ENCODE measurements at regions not wholly inside any gene's neighbourhood (a gene's known extent, or its start where the extent isn't known, plus 50 kb on each side); places are given as distances from the start of the nearest gene placed in this dataset.

GRCh38 chr9:89739511-89739910 lies 134.7 kb downstream of the GADD45G start:
- H3K4me3 ChIP-seq (ENCODE audit: low read length), result no peak overlapping the region
- no peak for DNase-seq (ENCODE audit: low read depth, low spot score)

DNA sequence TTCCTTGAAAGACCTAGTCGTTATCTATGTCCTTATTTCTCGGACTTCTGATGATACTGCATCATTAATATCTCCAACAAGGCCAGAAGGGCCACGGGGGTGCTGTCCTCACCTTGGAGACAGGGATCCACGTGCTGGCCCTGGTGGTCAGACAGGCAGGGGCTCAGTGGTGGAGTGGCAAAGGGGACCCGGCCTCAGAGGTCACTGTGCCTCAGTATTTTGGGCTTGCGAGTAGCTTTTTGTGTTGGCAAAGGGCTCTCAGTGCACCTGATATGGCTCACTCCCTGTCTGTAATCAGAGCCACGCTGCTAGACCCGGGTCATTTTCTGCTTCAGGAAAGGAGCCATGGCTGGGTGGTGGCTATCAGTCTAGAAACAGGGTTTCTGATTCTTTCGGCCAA lies 135.1 kb downstream of the GADD45G start:
- DNase-seq (ENCODE audit: low read depth, low spot score), result no peak
- H3K4me3 ChIP-seq (ENCODE audit: low read length), result no peak overlapping the region

- H3K4me3 ChIP-seq (ENCODE audit: low read length), result no peak overlapping the region
- DNase-seq (ENCODE audit: low read depth, low spot score), result no peak
These were observed 135.9 kb downstream of the GADD45G start for GRCh38 chr9:89740722-89741121.

- no peak overlapping the region for H3K4me3 ChIP-seq (ENCODE audit: low read length)
- peak; percentile 37 for DNase-seq (ENCODE audit: low read depth, low spot score)
These were observed 137.8 kb downstream of the GADD45G start for GRCh38 chr9:89742660-89743059.

- no peak overlapping the region for H3K4me3 ChIP-seq (ENCODE audit: low read length)
- no peak for DNase-seq (ENCODE audit: low read depth, low spot score)
These were observed 138.4 kb downstream of the GADD45G start for GRCh38 chr9:89743216-89743572.

GRCh38 chr9:89743573-89744254 lies 138.9 kb downstream of the GADD45G start:
- peak overlapping the region; percentile 7; the same call in 1 of the 2 replicates for H3K4me3 ChIP-seq (ENCODE audit: low read length)
- DNase-seq (ENCODE audit: low read depth, low spot score), result peak; percentile 98

DNA sequence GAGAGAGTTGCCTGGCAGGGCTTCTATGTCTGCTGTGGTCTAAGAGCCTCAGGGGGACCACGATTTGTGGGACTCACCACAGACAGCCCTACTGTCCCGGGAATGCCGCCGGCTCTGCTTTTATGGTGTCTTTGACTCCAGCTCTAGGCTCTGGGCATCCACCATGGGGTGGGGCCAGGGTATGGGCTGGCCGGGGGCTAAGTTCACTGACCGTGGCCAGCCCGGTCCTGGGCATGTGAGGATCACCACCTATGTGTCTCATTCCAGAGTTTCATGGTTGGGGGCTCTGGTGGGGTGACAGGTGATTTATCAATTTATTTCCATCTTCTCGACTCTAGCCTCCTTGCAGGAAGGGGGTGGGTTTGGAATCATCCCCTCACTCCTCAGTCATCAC lies 139.4 kb downstream of the GADD45G start:
- no peak overlapping the region for H3K4me3 ChIP-seq (ENCODE audit: low read length)
- no peak for DNase-seq (ENCODE audit: low read depth, low spot score)

DNA sequence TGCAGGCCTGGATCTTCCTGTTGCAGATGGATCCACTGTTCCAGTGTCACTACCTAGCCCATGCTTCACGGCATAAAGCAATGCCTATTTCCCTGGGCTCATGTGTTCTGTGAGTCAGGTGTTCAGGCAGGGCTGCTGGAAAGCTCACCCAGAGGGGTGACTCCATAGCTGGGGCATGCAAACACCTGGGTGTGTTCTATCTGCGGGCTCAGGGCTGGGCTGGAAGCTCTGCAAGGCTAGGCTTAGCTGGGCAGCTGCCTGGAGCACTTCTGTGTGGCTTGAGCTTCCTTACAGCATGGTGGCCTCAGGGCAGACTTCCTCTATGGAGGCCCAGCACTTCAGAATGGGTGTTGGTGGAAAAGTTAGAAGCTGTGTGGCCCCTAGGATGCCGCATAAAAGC lies 139.9 kb downstream of the GADD45G start:
- no peak overlapping the region for H3K4me3 ChIP-seq (ENCODE audit: low read length)
- DNase-seq (ENCODE audit: low read depth, low spot score), result no peak

- DNase-seq (ENCODE audit: low read depth, low spot score), result no peak
- H3K4me3 ChIP-seq (ENCODE audit: low read length), result no peak overlapping the region
These were observed 141.0 kb downstream of the GADD45G start for GRCh38 chr9:89745601-89746376.

- no peak for DNase-seq (ENCODE audit: low read depth, low spot score)
- H3K4me3 ChIP-seq (ENCODE audit: low read length), result no peak overlapping the region
These were observed 141.7 kb downstream of the GADD45G start for GRCh38 chr9:89746385-89747116.

DNA sequence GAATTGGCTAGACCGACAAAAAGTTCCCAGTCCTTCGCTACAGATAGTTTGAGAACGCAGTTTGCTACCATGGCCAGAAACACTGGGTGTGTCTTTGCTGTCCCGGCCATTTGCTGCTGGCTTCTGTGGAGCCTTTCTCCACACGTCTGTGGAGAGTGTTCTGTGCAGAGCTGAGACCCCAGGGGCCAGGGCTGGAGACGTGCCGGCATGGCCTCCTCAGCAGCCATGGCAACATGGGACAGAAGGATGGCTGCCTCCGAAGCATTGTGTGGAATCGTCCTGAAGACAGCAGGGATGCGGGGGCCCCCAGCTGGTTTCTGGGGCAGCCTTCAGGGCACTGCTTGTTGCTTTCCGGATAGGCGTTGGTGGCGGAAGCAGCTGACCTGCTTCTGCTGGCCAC lies 142.8 kb downstream of the GADD45G start:
- DNase-seq (ENCODE audit: low read depth, low spot score), result no peak
- H3K4me3 ChIP-seq (ENCODE audit: low read length), result no peak overlapping the region

- no peak for DNase-seq (ENCODE audit: low read depth, low spot score)
- no peak overlapping the region for H3K4me3 ChIP-seq (ENCODE audit: low read length)
These were observed 143.3 kb downstream of the GADD45G start for GRCh38 chr9:89748021-89748670.

DNA sequence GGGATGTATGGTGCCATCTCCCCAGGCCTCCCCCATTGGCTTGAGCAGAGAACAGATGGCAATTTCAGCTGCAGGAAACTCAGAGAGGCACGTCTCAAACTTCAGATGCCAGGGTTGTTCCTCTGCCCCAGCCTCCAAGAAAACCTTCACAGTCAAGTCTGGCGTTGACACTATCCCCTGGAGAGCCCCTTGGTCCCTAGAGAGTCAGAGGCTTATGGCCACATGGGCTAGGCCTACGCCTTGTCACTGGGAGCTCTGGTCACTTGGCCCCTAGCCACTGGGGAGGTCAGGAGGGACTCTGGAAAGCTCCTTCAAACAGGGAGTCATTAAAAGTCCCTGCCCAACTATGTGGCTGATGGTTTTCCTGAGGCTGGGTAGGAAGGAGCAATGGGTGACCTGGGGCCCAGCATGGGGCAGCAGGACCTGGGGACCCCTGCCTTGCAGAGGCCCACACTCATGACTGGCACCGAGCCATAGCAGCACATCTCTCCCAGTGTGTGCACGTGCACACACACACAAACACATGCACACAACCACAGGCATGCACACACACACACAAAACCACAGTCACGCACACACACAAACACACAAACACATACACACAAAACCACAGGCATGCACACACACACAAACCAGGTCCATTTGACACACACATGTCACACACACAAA lies 144.2 kb downstream of the GADD45G start:
- no peak overlapping the region for H3K4me3 ChIP-seq (ENCODE audit: low read length)
- DNase-seq (ENCODE audit: low read depth, low spot score), result no peak

- peak; percentile 20 for DNase-seq (ENCODE audit: low read depth, low spot score)
- H3K4me3 ChIP-seq (ENCODE audit: low read length), result no peak overlapping the region
These were observed 144.8 kb downstream of the GADD45G start for GRCh38 chr9:89749500-89750116.

DNA sequence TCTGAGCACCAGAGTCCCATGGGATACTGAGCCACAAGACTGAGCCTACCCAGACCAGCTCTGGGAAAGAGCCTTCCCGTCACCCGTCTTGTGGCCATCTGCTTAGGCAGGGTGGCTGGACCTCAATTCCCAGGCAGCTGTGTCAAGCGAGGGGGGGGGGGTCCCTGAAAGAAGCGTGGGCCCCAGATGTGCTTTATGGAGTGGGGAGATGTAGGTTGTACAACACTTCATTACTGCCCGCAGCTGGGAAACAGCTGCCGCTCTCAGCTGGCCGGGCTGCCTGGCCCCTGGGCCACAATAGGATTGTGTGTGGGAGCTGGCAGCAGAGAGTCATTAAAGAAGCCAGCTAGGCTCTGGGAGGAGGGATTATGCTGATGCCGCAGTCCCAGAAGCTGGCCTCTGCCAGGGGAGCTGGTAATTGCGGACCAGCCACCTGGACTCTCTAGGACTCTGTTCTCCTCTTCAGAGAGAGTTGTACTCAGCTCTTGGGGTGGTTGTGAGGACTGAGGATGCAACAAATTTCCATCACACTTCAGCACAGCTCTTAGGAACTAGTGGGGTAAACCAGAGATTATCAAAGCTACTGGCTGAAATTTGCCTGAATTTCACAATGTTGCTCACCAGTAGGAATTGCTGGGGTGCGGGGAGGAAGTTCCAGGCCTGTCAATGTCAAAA lies 145.4 kb downstream of the GADD45G start:
- DNase-seq (ENCODE audit: low read depth, low spot score), result no peak
- no peak overlapping the region for H3K4me3 ChIP-seq (ENCODE audit: low read length)

GRCh38 chr9:89751079-89751825 lies 146.4 kb downstream of the GADD45G start:
- no peak overlapping the region for H3K4me3 ChIP-seq (ENCODE audit: low read length)
- no peak for DNase-seq (ENCODE audit: low read depth, low spot score)

GRCh38 chr9:89752154-89752553 lies 147.3 kb downstream of the GADD45G start:
- DNase-seq (ENCODE audit: low read depth, low spot score), result no peak
- H3K4me3 ChIP-seq (ENCODE audit: low read length), result no peak overlapping the region

Measured in Jurkat, Clone E6-1 (cell line).